HCT116 (cell line): ENCODE measurements at regions not wholly inside any gene's neighbourhood (a gene's known extent, or its start where the extent isn't known, plus 50 kb on each side); places are given as distances from the start of the nearest gene placed in this dataset.
A peak's percentile ranks its signal among the peaks of the same experiment; 100 is the strongest.

ENCODE experiments used
- ATAC-seq: fragments of 200-7000 bp; cut with Tn5 transposase; 2 replicates; pipeline ENCODE4 v1.9.1; 2020; ENCODE audit warnings: mild to moderate bottlenecking, moderate library complexity
- BruUV-seq: library from RNA; stranded (reverse); fragments of 400-500 nt; replicated peaks from 2 replicates; lab custom pipeline; 2021; lab: Mats Ljungman, UMichigan
- CTCF ChIA-PET: fragments of 300-600 bp; sonication (Branson Sonifier 250); formaldehyde crosslinking; loops from one replicate; lab custom pipeline; 2021; ENCODE audit warnings: antibody characterized with exemption; lab: Charles Lee
- POLR2A ChIA-PET: fragments of 300-600, 350-600 bp; sonication (Branson Sonifier 250); formaldehyde crosslinking; loops from one replicate; lab custom pipeline; 2021; ENCODE audit warnings: antibody characterized with exemption; lab: Charles Lee
- RAD21 ChIA-PET, 2 experiments: fragments of 300-600 bp; sonication (Branson Sonifier 250); formaldehyde crosslinking; loops; one replicate each; lab custom pipeline; 2023; ENCODE audit warnings: low total read pairs in 2 of 2; ENCODE audit not compliant: uncharacterized antibody in 2 of 2, unreplicated experiment in 2 of 2, low non-redundant PET in 1 of 2; lab: Charles Lee
- DNase-seq: peaks from one replicate; pipeline ENCODE4 v3.0.0-alpha.2; 2010; ENCODE audit warnings: low read depth, low spot score
- H2AFZ ChIP-seq: fragments of 200-600 bp; shearing (Covaris generic), sonication (generic); 2 replicates; pipeline ENCODE4 v1.6.1; 2017; ENCODE audit warnings: low read depth, mixed run types, mixed read lengths, antibody characterized with exemption, low read length; ENCODE audit not compliant: poor library complexity, severe bottlenecking
- H3K27ac ChIP-seq: 2 replicates; pipeline ENCODE4 v1.5.1; 2012; ENCODE audit warnings: low read depth, low read length
- H3K27me3 ChIP-seq: fragments of 200-600 bp; sonication (generic); 2 replicates; pipeline ENCODE4 v1.6.1; 2016; ENCODE audit warnings: mixed run types, low read length, mixed read lengths; ENCODE audit not compliant: insufficient read depth
- H3K36me3 ChIP-seq, 2 experiments: fragments of 200-500 bp in 1 of 2; fragments of 200-600 bp in 1 of 2; sonication (Bioruptor generic) in 1 of 2; sonication (generic) in 1 of 2; 2 replicates each; pipeline versions ENCODE4 v1.5.1 to v1.6.1; 2014 to 2016; ENCODE audit warnings: low read length in 2 of 2, inconsistent platforms in 1 of 2, mixed read lengths in 1 of 2, mixed run types in 1 of 2; ENCODE audit not compliant: insufficient read depth in 2 of 2, control insufficient read depth in 1 of 2
- H3K4me1 ChIP-seq, 2 experiments: fragments of 200-600 bp in 1 of 2; sonication (generic) in 1 of 2; 2 replicates each; pipeline versions ENCODE4 v1.5.1 to v1.6.1; 2012 to 2017; ENCODE audit warnings: low read length in 2 of 2, inconsistent platforms in 1 of 2, mild to moderate bottlenecking in 1 of 2, mixed read lengths in 1 of 2, mixed run types in 1 of 2, moderate library complexity in 1 of 2; ENCODE audit not compliant: insufficient read depth in 2 of 2, control insufficient read depth in 1 of 2
- H3K4me2 ChIP-seq: fragments of 200-600 bp; sonication (generic); 2 replicates; pipeline ENCODE4 v1.6.1; 2017; ENCODE audit warnings: mixed run types, low read length, mixed read lengths
- H3K4me3 ChIP-seq, 2 experiments: fragments of 200-600 bp in 1 of 2; sonication (generic) in 1 of 2; replicated peaks in 1 of 2; 2 replicates each; pipeline ENCODE4 v1.5.1; 2011 to 2016; ENCODE audit warnings: low read length in 2 of 2, control low read depth in 1 of 2, low read depth in 1 of 2, mild to moderate bottlenecking in 1 of 2, mixed read lengths in 1 of 2, mixed run types in 1 of 2
- H3K79me2 ChIP-seq: fragments of 200-600 bp; sonication (generic); 2 replicates; pipeline ENCODE4 v1.6.1; 2017; ENCODE audit warnings: mild to moderate bottlenecking, mixed run types, low read length, moderate library complexity, mixed read lengths; ENCODE audit not compliant: insufficient read depth
- H3K9ac ChIP-seq: fragments of 200-600 bp; sonication (generic); 2 replicates; pipeline ENCODE4 v1.6.1; 2016; ENCODE audit warnings: low read length, mixed read lengths
- H3K9me2 ChIP-seq: fragments of 200-600 bp; sonication (generic), shearing (Covaris generic); 2 replicates; pipeline ENCODE4 v1.6.1; 2017; ENCODE audit warnings: mixed run types, mild to moderate bottlenecking, moderate library complexity; ENCODE audit not compliant: insufficient read depth
- H3K9me3 ChIP-seq, 2 experiments: fragments of 200-500 bp in 1 of 2; fragments of 200-600 bp in 1 of 2; sonication (Bioruptor generic) in 1 of 2; sonication (generic) in 1 of 2; 2 replicates each; pipeline ENCODE4 v1.6.1; 2014 to 2017; ENCODE audit warnings: low read length in 2 of 2, mixed read lengths in 2 of 2, inconsistent platforms in 1 of 2, low read depth in 1 of 2, mild to moderate bottlenecking in 1 of 2, mixed run types in 1 of 2, moderate library complexity in 1 of 2; ENCODE audit not compliant: control insufficient read depth in 1 of 2, insufficient read depth in 1 of 2
- H4K20me1 ChIP-seq: fragments of 200-600 bp; sonication (generic), shearing (Covaris generic); 2 replicates; pipeline ENCODE4 v1.6.1; 2017; ENCODE audit warnings: mixed run types, mild to moderate bottlenecking, moderate library complexity; ENCODE audit not compliant: insufficient read depth
- ATF3 ChIP-seq: IDR thresholded peaks from 2 replicates; pipeline ENCODE4 v1.6.1; 2012
- CBX3 ChIP-seq: IDR thresholded peaks from 2 replicates; pipeline ENCODE4 v1.6.1; 2012; ENCODE audit warnings: low read depth
- CEBPB ChIP-seq: IDR thresholded peaks from 2 replicates; pipeline ENCODE4 v1.6.1; 2012; ENCODE audit warnings: low read depth
- EGR1 ChIP-seq: IDR thresholded peaks from 2 replicates; pipeline ENCODE4 v1.6.1; 2012; ENCODE audit warnings: low read depth
- ELF1 ChIP-seq: IDR thresholded peaks from 2 replicates; pipeline ENCODE4 v1.6.1; 2012; ENCODE audit warnings: low read depth, borderline replicate concordance
- EZH2 ChIP-seq: fragments of 200-600 bp; sonication (generic); IDR thresholded peaks from 2 replicates; pipeline ENCODE4 v1.6.1; 2017; ENCODE audit warnings: antibody characterized with exemption, mixed run types
- EZH2phosphoT487 ChIP-seq: fragments of 200-600 bp; IDR thresholded peaks from 2 replicates; pipeline ENCODE4 v1.6.1; 2018; ENCODE audit warnings: antibody characterized with exemption, borderline replicate concordance
- JUND ChIP-seq: IDR thresholded peaks from 2 replicates; pipeline ENCODE4 v1.6.1; 2012
- POLR2AphosphoS5 ChIP-seq: IDR thresholded peaks from 2 replicates; pipeline ENCODE4 v1.6.1; 2011; ENCODE audit warnings: mild to moderate bottlenecking, low read depth, low read length, moderate library complexity
- RAD21 ChIP-seq: IDR thresholded peaks from 2 replicates; pipeline ENCODE4 v1.6.1; 2012; ENCODE audit warnings: low read depth, mild to moderate bottlenecking
- REST ChIP-seq: IDR thresholded peaks from 2 replicates; pipeline ENCODE4 v1.6.1; 2012; ENCODE audit warnings: low read depth
- SIN3A ChIP-seq: IDR thresholded peaks from 2 replicates; pipeline ENCODE4 v1.6.1; 2012; ENCODE audit warnings: low read depth
- SRF ChIP-seq: IDR thresholded peaks from 2 replicates; pipeline ENCODE4 v1.6.1; 2012; ENCODE audit warnings: low read depth
- YY1 ChIP-seq: IDR thresholded peaks from 2 replicates; pipeline ENCODE4 v1.6.1; 2011; ENCODE audit warnings: low read length, low read depth, moderate library complexity, mild to moderate bottlenecking; ENCODE audit not compliant: insufficient replicate concordance; ENCODE audit errors: extremely low read depth
- ZFX ChIP-seq: fragments of 450-650 bp; IDR thresholded peaks from 2 replicates; pipeline ENCODE4 v1.6.1; 2017
- ZNF274 ChIP-seq: fragments of 200-500 bp; sonication (Bioruptor generic); IDR thresholded peaks from 2 replicates; pipeline ENCODE4 v1.6.1; 2014; ENCODE audit warnings: mild to moderate bottlenecking, low read depth, low read length, inconsistent platforms
- intact Hi-C: fragments of 100-400 bp; cut with micrococcal nuclease; formaldehyde crosslinking; loops from 2 replicates; pipeline ENCODE4 v1.10.0; 2022
- TF ChIP-seq, protein P1 (sequence below): IDR thresholded peaks from 2 replicates; pipeline ENCODE4 v1.6.1; 2011; ENCODE audit warnings: mild to moderate bottlenecking, low read length, moderate library complexity; ENCODE audit not compliant: insufficient replicate concordance; ENCODE audit errors: extremely low read depth
- TF ChIP-seq, protein P2 (sequence below), 3 experiments: fragments of 200-600 bp in 1 of 3; sonication (generic) in 1 of 3; IDR thresholded peaks in 2 of 3; conservative IDR thresholded peaks in 1 of 3; 2 replicates each; pipeline ENCODE4 v1.5.1; 2012 to 2017; ENCODE audit warnings: low read depth in 2 of 3, low read length in 2 of 3, antibody characterized with exemption in 1 of 3, borderline replicate concordance in 1 of 3, control low read depth in 1 of 3, mild to moderate bottlenecking in 1 of 3, mixed read lengths in 1 of 3, mixed run types in 1 of 3, moderate library complexity in 1 of 3; ENCODE audit not compliant: insufficient read depth in 1 of 3

DNA sequence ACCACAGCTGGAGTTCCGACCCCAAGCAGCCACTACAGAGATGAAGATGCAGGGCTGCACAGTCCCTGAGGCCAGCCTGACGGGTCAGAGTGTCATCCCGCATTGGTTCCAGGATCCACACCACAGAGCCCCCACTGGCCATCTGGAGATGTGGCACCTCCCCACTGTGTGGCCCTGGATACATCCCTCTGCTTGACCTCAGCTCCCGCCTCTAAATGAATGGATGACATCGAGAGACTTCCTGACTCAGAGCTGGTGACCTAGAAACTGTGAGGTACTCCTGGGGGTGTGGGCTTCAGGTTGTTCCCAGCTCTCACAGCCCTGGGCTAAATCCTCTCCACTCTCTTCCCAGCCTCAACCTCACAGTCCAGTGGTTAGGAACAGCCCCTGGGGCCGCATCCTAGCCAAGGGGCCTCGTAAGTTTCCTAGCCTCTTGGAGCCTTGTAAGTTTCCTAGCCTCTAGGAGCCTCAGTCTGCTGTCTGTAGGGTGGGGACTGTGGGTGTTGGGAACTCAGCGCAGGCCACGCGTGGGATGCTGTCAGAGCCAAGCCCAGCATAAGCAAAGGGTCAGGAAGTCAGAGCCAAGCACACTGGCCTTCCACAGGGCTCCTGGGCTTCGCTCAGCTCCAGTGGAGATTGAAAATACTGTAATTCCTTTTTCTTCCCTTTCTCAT is 87.5 kb upstream of the RUNX3 start:
- no peak for TF ChIP-seq REST
- TF ChIP-seq SIN3A, result no peak
- TF ChIP-seq ZNF274, result no peak
- no peak for TF ChIP-seq CEBPB
- no peak for TF ChIP-seq CBX3
- TF ChIP-seq, protein P1, sequence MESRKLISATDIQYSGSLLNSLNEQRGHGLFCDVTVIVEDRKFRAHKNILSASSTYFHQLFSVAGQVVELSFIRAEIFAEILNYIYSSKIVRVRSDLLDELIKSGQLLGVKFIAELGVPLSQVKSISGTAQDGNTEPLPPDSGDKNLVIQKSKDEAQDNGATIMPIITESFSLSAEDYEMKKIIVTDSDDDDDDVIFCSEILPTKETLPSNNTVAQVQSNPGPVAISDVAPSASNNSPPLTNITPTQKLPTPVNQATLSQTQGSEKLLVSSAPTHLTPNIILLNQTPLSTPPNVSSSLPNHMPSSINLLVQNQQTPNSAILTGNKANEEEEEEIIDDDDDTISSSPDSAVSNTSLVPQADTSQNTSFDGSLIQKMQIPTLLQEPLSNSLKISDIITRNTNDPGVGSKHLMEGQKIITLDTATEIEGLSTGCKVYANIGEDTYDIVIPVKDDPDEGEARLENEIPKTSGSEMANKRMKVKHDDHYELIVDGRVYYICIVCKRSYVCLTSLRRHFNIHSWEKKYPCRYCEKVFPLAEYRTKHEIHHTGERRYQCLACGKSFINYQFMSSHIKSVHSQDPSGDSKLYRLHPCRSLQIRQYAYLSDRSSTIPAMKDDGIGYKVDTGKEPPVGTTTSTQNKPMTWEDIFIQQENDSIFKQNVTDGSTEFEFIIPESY, result no peak
- TF ChIP-seq ATF3, result no peak
- no peak for TF ChIP-seq EGR1
- TF ChIP-seq RAD21, result no peak
- no peak for TF ChIP-seq SRF
- TF ChIP-seq, protein P2, sequence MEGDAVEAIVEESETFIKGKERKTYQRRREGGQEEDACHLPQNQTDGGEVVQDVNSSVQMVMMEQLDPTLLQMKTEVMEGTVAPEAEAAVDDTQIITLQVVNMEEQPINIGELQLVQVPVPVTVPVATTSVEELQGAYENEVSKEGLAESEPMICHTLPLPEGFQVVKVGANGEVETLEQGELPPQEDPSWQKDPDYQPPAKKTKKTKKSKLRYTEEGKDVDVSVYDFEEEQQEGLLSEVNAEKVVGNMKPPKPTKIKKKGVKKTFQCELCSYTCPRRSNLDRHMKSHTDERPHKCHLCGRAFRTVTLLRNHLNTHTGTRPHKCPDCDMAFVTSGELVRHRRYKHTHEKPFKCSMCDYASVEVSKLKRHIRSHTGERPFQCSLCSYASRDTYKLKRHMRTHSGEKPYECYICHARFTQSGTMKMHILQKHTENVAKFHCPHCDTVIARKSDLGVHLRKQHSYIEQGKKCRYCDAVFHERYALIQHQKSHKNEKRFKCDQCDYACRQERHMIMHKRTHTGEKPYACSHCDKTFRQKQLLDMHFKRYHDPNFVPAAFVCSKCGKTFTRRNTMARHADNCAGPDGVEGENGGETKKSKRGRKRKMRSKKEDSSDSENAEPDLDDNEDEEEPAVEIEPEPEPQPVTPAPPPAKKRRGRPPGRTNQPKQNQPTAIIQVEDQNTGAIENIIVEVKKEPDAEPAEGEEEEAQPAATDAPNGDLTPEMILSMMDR (IDR thresholded peaks at IDR 0.05 in 2 of 3, conservative IDR thresholded peaks at IDR 0.05 in 1 of 3; ENCODE audit: borderline replicate concordance in 1 of 3, insufficient read depth in 1 of 3, low read depth in 2 of 3, low read length in 2 of 3), result no peak
- TF ChIP-seq POLR2AphosphoS5, result no peak
- TF ChIP-seq EZH2, result no peak
- TF ChIP-seq ELF1, result no peak
- TF ChIP-seq ZFX, result no peak
- no peak for TF ChIP-seq YY1
- no peak for TF ChIP-seq EZH2phosphoT487
- no peak for TF ChIP-seq JUND
- TF ChIP-seq, all 23 proteins: peak for 0
- peaks cover 6 to 18% of the 10 kb centered on the region in 2 experiments for H3K4me1 ChIP-seq
- BruUV-seq, result no TSS peak
- no peaks in the 10 kb centered on the region for H3K27me3 ChIP-seq
- intact Hi-C loops, result no loop called here
- no peak overlapping the region for H3K9ac ChIP-seq
- DNase-seq, result no peak
- H3K4me3 ChIP-seq, result no peak overlapping the region
- H3K36me3 ChIP-seq, result no peaks in the 10 kb centered on the region
- ChIA-PET CTCF (interaction anchor here (1.1 kb wide), 1 partner anchor 9 kb away, joined by 3 read pairs; no protein-coding TSS in a partner anchor), RAD21 (no interaction called here), POLR2A (no interaction called here)
- no peak overlapping the region for H3K27ac ChIP-seq
- H2AFZ ChIP-seq, result no peak overlapping the region
- no peaks in the 10 kb centered on the region for H3K9me2 ChIP-seq
- no peaks in the 10 kb centered on the region for H4K20me1 ChIP-seq
- no peaks in the 10 kb centered on the region for H3K79me2 ChIP-seq
- H3K4me2 ChIP-seq, result no peak overlapping the region
- ATAC-seq, result peak; percentile 74
- H3K9me3 ChIP-seq, result no peaks in the 10 kb centered on the region
